ENCODE measurements at regions not wholly inside any gene's neighbourhood (a gene's known extent, or its start where the extent isn't known, plus 50 kb on each side); places are given as distances from the start of the nearest gene placed in this dataset.

GRCh38 chr11:119865661-119866156 lies 136.7 kb upstream of the NECTIN1 start:
- Histone ChIP-seq H2AFZ (ENCODE audit: low read length, unreplicated experiment) (no peak overlapping the region), H3K4me3 (ENCODE audit: low read depth, low read length) (no peak overlapping the region), H3K27ac (ENCODE audit: low read depth, low read length) (no peak overlapping the region), H3K79me2 (ENCODE audit: control insufficient read depth, insufficient read depth, low read length, unreplicated experiment) (no peaks in the 10 kb centered on the region), H3K27me3 (ENCODE audit: insufficient read depth, low read length) (peaks cover 82% of the 10 kb centered on the region), H3K4me1 (ENCODE audit: control insufficient read depth, insufficient read depth, low read length, unreplicated experiment) (no peaks in the 10 kb centered on the region), H3K36me3 (ENCODE audit: insufficient read depth, low read length) (no peaks in the 10 kb centered on the region)

GRCh38 chr11:119864836-119865235 lies 135.8 kb upstream of the NECTIN1 start:
- no peak overlapping the region for H3K27ac ChIP-seq (ENCODE audit: low read depth, low read length)
- H3K79me2 ChIP-seq (ENCODE audit: control insufficient read depth, insufficient read depth, low read length, unreplicated experiment): no peaks in the 10 kb centered on the region
- no peak overlapping the region for H2AFZ ChIP-seq (ENCODE audit: low read length, unreplicated experiment)
- no peaks in the 10 kb centered on the region for H3K4me1 ChIP-seq (ENCODE audit: control insufficient read depth, insufficient read depth, low read length, unreplicated experiment)
- H3K27me3 ChIP-seq (ENCODE audit: insufficient read depth, low read length): peaks cover 82% of the 10 kb centered on the region
- H3K4me3 ChIP-seq (ENCODE audit: low read depth, low read length): no peak overlapping the region
- no peaks in the 10 kb centered on the region for H3K36me3 ChIP-seq (ENCODE audit: insufficient read depth, low read length)

GRCh38 chr11:119863851-119864601 lies 135.0 kb upstream of the NECTIN1 start:
- Histone ChIP-seq H2AFZ (ENCODE audit: low read length, unreplicated experiment) (no peak overlapping the region), H3K27me3 (ENCODE audit: insufficient read depth, low read length) (peaks cover 82% of the 10 kb centered on the region), H3K4me3 (ENCODE audit: low read depth, low read length) (no peak overlapping the region), H3K27ac (ENCODE audit: low read depth, low read length) (no peak overlapping the region), H3K36me3 (ENCODE audit: insufficient read depth, low read length) (no peaks in the 10 kb centered on the region), H3K4me1 (ENCODE audit: control insufficient read depth, insufficient read depth, low read length, unreplicated experiment) (no peaks in the 10 kb centered on the region), H3K79me2 (ENCODE audit: control insufficient read depth, insufficient read depth, low read length, unreplicated experiment) (no peaks in the 10 kb centered on the region)

GRCh38 chr11:119863236-119863635 lies 134.2 kb upstream of the NECTIN1 start:
- H3K4me3 ChIP-seq (ENCODE audit: low read depth, low read length): no peak overlapping the region
- H3K79me2 ChIP-seq (ENCODE audit: control insufficient read depth, insufficient read depth, low read length, unreplicated experiment): no peaks in the 10 kb centered on the region
- H3K4me1 ChIP-seq (ENCODE audit: control insufficient read depth, insufficient read depth, low read length, unreplicated experiment): no peaks in the 10 kb centered on the region
- H3K27me3 ChIP-seq (ENCODE audit: insufficient read depth, low read length): peaks cover 82% of the 10 kb centered on the region
- no peak overlapping the region for H3K27ac ChIP-seq (ENCODE audit: low read depth, low read length)
- H2AFZ ChIP-seq (ENCODE audit: low read length, unreplicated experiment): no peak overlapping the region
- H3K36me3 ChIP-seq (ENCODE audit: insufficient read depth, low read length): no peaks in the 10 kb centered on the region

GRCh38 chr11:119861160-119861559 lies 132.2 kb upstream of the NECTIN1 start:
- H3K4me3 ChIP-seq (ENCODE audit: low read depth, low read length): no peak overlapping the region
- no peaks in the 10 kb centered on the region for H3K36me3 ChIP-seq (ENCODE audit: insufficient read depth, low read length)
- H2AFZ ChIP-seq (ENCODE audit: low read length, unreplicated experiment): no peak overlapping the region
- H3K79me2 ChIP-seq (ENCODE audit: control insufficient read depth, insufficient read depth, low read length, unreplicated experiment): no peaks in the 10 kb centered on the region
- H3K27ac ChIP-seq (ENCODE audit: low read depth, low read length): no peak overlapping the region
- no peaks in the 10 kb centered on the region for H3K4me1 ChIP-seq (ENCODE audit: control insufficient read depth, insufficient read depth, low read length, unreplicated experiment)
- peaks cover 88% of the 10 kb centered on the region for H3K27me3 ChIP-seq (ENCODE audit: insufficient read depth, low read length)

- Histone ChIP-seq H3K4me1 (ENCODE audit: control insufficient read depth, insufficient read depth, low read length, unreplicated experiment) (no peaks in the 10 kb centered on the region), H3K79me2 (ENCODE audit: control insufficient read depth, insufficient read depth, low read length, unreplicated experiment) (no peaks in the 10 kb centered on the region), H3K36me3 (ENCODE audit: insufficient read depth, low read length) (no peaks in the 10 kb centered on the region), H2AFZ (ENCODE audit: low read length, unreplicated experiment) (no peak overlapping the region), H3K27ac (ENCODE audit: low read depth, low read length) (no peak overlapping the region), H3K4me3 (ENCODE audit: low read depth, low read length) (no peak overlapping the region), H3K27me3 (ENCODE audit: insufficient read depth, low read length) (peaks cover 93% of the 10 kb centered on the region)
Measured at GRCh38 chr11:119860561-119861094, 131.6 kb upstream of the NECTIN1 start.

GRCh38 chr11:119859684-119860083 lies 130.7 kb upstream of the NECTIN1 start:
- H3K4me3 ChIP-seq (ENCODE audit: low read depth, low read length): no peak overlapping the region
- H3K36me3 ChIP-seq (ENCODE audit: insufficient read depth, low read length): no peaks in the 10 kb centered on the region
- H3K27ac ChIP-seq (ENCODE audit: low read depth, low read length): no peak overlapping the region
- no peak overlapping the region for H2AFZ ChIP-seq (ENCODE audit: low read length, unreplicated experiment)
- H3K79me2 ChIP-seq (ENCODE audit: control insufficient read depth, insufficient read depth, low read length, unreplicated experiment): no peaks in the 10 kb centered on the region
- H3K27me3 ChIP-seq (ENCODE audit: insufficient read depth, low read length): peaks cover 95% of the 10 kb centered on the region
- no peaks in the 10 kb centered on the region for H3K4me1 ChIP-seq (ENCODE audit: control insufficient read depth, insufficient read depth, low read length, unreplicated experiment)

GRCh38 chr11:119858288-119858687 lies 129.3 kb upstream of the NECTIN1 start:
- Histone ChIP-seq H3K79me2 (ENCODE audit: control insufficient read depth, insufficient read depth, low read length, unreplicated experiment) (no peaks in the 10 kb centered on the region), H3K27ac (ENCODE audit: low read depth, low read length) (no peak overlapping the region), H3K36me3 (ENCODE audit: insufficient read depth, low read length) (no peaks in the 10 kb centered on the region), H3K4me1 (ENCODE audit: control insufficient read depth, insufficient read depth, low read length, unreplicated experiment) (no peaks in the 10 kb centered on the region), H3K27me3 (ENCODE audit: insufficient read depth, low read length) (peaks cover 92% of the 10 kb centered on the region), H2AFZ (ENCODE audit: low read length, unreplicated experiment) (no peak overlapping the region), H3K4me3 (ENCODE audit: low read depth, low read length) (no peak overlapping the region)

- Histone ChIP-seq H3K27ac (ENCODE audit: low read depth, low read length) (no peak overlapping the region), H3K36me3 (ENCODE audit: insufficient read depth, low read length) (no peaks in the 10 kb centered on the region)
Measured at GRCh38 chr11:119856681-119857485, 127.9 kb upstream of the NECTIN1 start.

GRCh38 chr11:119855066-119855465 lies 126.1 kb upstream of the NECTIN1 start:
- Histone ChIP-seq H3K4me3 (ENCODE audit: low read depth, low read length) (no peak overlapping the region), H3K79me2 (ENCODE audit: control insufficient read depth, insufficient read depth, low read length, unreplicated experiment) (no peaks in the 10 kb centered on the region), H2AFZ (ENCODE audit: low read length, unreplicated experiment) (no peak overlapping the region), H3K4me1 (ENCODE audit: control insufficient read depth, insufficient read depth, low read length, unreplicated experiment) (no peaks in the 10 kb centered on the region), H3K36me3 (ENCODE audit: insufficient read depth, low read length) (no peaks in the 10 kb centered on the region), H3K27me3 (ENCODE audit: insufficient read depth, low read length) (peaks cover 85% of the 10 kb centered on the region), H3K27ac (ENCODE audit: low read depth, low read length) (no peak overlapping the region)

More at GRCh38 chr11:119856681-119857485, 127.9 kb upstream of the NECTIN1 start:
- no peak overlapping the region for H2AFZ ChIP-seq (ENCODE audit: low read length, unreplicated experiment)
- H3K4me1 ChIP-seq (ENCODE audit: control insufficient read depth, insufficient read depth, low read length, unreplicated experiment): no peaks in the 10 kb centered on the region
- no peak overlapping the region for H3K4me3 ChIP-seq (ENCODE audit: low read depth, low read length)
- H3K27me3 ChIP-seq (ENCODE audit: insufficient read depth, low read length): peaks cover 89% of the 10 kb centered on the region
- no peaks in the 10 kb centered on the region for H3K79me2 ChIP-seq (ENCODE audit: control insufficient read depth, insufficient read depth, low read length, unreplicated experiment)

All from ACC112 (cell line).